A673 (cell line): ENCODE measurements at regions not wholly inside any gene's neighbourhood (a gene's known extent, or its start where the extent isn't known, plus 50 kb on each side); places are given as distances from the start of the nearest gene placed in this dataset.

Experiments used
- BruUV-seq: library from RNA; stranded (reverse); fragments of 400-500 nt; replicated peaks from 2 replicates; lab custom pipeline; 2021; lab: Mats Ljungman, UMichigan
- CTCF ChIA-PET: fragments of 300-600 bp; sonication (Branson Sonifier 250); formaldehyde crosslinking; loops from one replicate; lab custom pipeline; 2022; ENCODE audit warnings: antibody characterized with exemption; lab: Charles Lee
- POLR2A ChIA-PET: fragments of 300-600 bp; sonication (Branson Sonifier 250); formaldehyde crosslinking; loops from one replicate; lab custom pipeline; 2022; ENCODE audit warnings: antibody characterized with exemption; ENCODE audit not compliant: low non-redundant PET; lab: Charles Lee
- DNase-seq: peaks from one replicate; pipeline ENCODE4 v3.0.0-alpha.2; 2015; ENCODE audit warnings: low spot score
- H3K27ac ChIP-seq: fragments of 200-600 bp; sonication (generic); 2 replicates; pipeline ENCODE4 v1.5.1; 2016; ENCODE audit warnings: mixed run types, low read depth, mild to moderate bottlenecking, mixed read lengths, antibody characterized with exemption, low read length; ENCODE audit not compliant: poor library complexity, severe bottlenecking
- H3K27me3 ChIP-seq: fragments of 200-600 bp; sonication (generic); replicated peaks from 2 replicates; pipeline ENCODE4 v1.6.1; 2017; ENCODE audit warnings: mixed run types, low read depth, mild to moderate bottlenecking, mixed read lengths, antibody characterized with exemption, low read length; ENCODE audit not compliant: insufficient read depth, poor library complexity
- H3K36me3 ChIP-seq: fragments of 200-600 bp; sonication (generic); 2 replicates; pipeline ENCODE4 v1.6.1; 2016; ENCODE audit warnings: mixed run types, mild to moderate bottlenecking, mixed read lengths, antibody characterized with exemption, low read length; ENCODE audit not compliant: insufficient read depth, poor library complexity, severe bottlenecking
- H3K4me1 ChIP-seq: fragments of 200-600 bp; sonication (generic); 2 replicates; pipeline ENCODE4 v1.6.1; 2017; ENCODE audit warnings: mixed run types, mild to moderate bottlenecking, mixed read lengths, antibody characterized with exemption, low read length; ENCODE audit not compliant: insufficient read depth, poor library complexity, severe bottlenecking
- H3K4me3 ChIP-seq: fragments of 200-600 bp; sonication (generic); 2 replicates; pipeline ENCODE4 v1.5.1; 2016; ENCODE audit warnings: low read depth, mixed run types, mild to moderate bottlenecking, mixed read lengths, low read length; ENCODE audit not compliant: poor library complexity, severe bottlenecking
- H3K9me3 ChIP-seq: fragments of 200-600 bp; sonication (generic); 2 replicates; pipeline ENCODE4 v1.6.1; 2016; ENCODE audit warnings: mixed run types, low read depth, mild to moderate bottlenecking, mixed read lengths, antibody characterized with exemption, low read length; ENCODE audit not compliant: poor library complexity, severe bottlenecking
- CTCF ChIP-seq: fragments of 300-800, 200-600 bp; sonication (generic); conservative IDR thresholded peaks from 2 replicates; pipeline ENCODE4 v1.5.1; 2017; ENCODE audit warnings: low read depth, mild to moderate bottlenecking, antibody characterized with exemption, low read length, moderate library complexity, mixed read lengths
- EZH2 ChIP-seq: fragments of 200-600 bp; sonication (generic); IDR thresholded peaks from 2 replicates; pipeline ENCODE4 v1.6.1; 2017; ENCODE audit warnings: borderline replicate concordance, low read depth, mild to moderate bottlenecking, mixed read lengths, antibody characterized with exemption, low read length; ENCODE audit not compliant: poor library complexity, severe bottlenecking
- intact Hi-C: fragments of 100-400 bp; cut with micrococcal nuclease; formaldehyde crosslinking; loops from one replicate; pipeline ENCODE4 v1.10.0; 2022; ENCODE audit not compliant: unreplicated experiment

- POLR2A ChIA-PET: no interaction called here
These were observed 144.8 kb upstream of the FERD3L start for GRCh38 chr7:19290066-19290465.

GRCh38 chr7:19284596-19285300, 139.5 kb upstream of the FERD3L start:
- CTCF ChIA-PET: no interaction called here
- Histone ChIP-seq H3K27me3 (no peaks in the 10 kb centered on the region), H3K9me3 (no peaks in the 10 kb centered on the region), H3K4me1 (no peaks in the 10 kb centered on the region), H3K4me3 (no peak overlapping the region), H3K36me3 (no peaks in the 10 kb centered on the region), H3K27ac (no peak overlapping the region)
- BruUV-seq: no TSS peak
- no peak for TF ChIP-seq EZH2
- TF ChIP-seq CTCF: no peak
- DNase-seq: no peak
- intact Hi-C loops: no loop called here
- POLR2A ChIA-PET: no interaction called here

More at GRCh38 chr7:19290066-19290465, 144.8 kb upstream of the FERD3L start:
- DNase-seq: no peak
- Histone ChIP-seq H3K27me3 (no peaks in the 10 kb centered on the region), H3K4me3 (no peak overlapping the region), H3K27ac (no peak overlapping the region), H3K4me1 (no peaks in the 10 kb centered on the region), H3K9me3 (no peaks in the 10 kb centered on the region), H3K36me3 (no peaks in the 10 kb centered on the region)
- intact Hi-C loops: no loop called here
- TF ChIP-seq CTCF: no peak
- no peak for TF ChIP-seq EZH2
- BruUV-seq: no TSS peak
- CTCF ChIA-PET: no interaction called here

GRCh38 chr7:19284136-19284535, 138.9 kb upstream of the FERD3L start:
- Histone ChIP-seq H3K27ac (no peak overlapping the region), H3K4me3 (no peak overlapping the region), H3K4me1 (no peaks in the 10 kb centered on the region), H3K36me3 (no peaks in the 10 kb centered on the region), H3K27me3 (no peaks in the 10 kb centered on the region), H3K9me3 (no peaks in the 10 kb centered on the region)
- no TSS peak for BruUV-seq
- DNase-seq: no peak
- TF ChIP-seq EZH2: no peak
- TF ChIP-seq CTCF: no peak
- POLR2A ChIA-PET: no interaction called here
- CTCF ChIA-PET: no interaction called here
- intact Hi-C loops: no loop called here
